GDM1 (cell line): ENCODE measurements at regions not wholly inside any gene's neighbourhood (a gene's known extent, or its start where the extent isn't known, plus 50 kb on each side); places are given as distances from the start of the nearest gene placed in this dataset.
"Not testable (repeated sequence)": the region's sequence is repeated elsewhere in the genome, so short reads cannot be mapped to it uniquely, and the experiment has no call there.

Source experiments
- DNase-seq: peaks from one replicate; lab custom pipeline; 2025; lab: John Stamatoyannopoulos, UW

- DNase-seq, result no peak
Observed at GRCh38 chr1:69077633-69078032, 490.1 kb upstream of the LRRC7 start.

- no peak for DNase-seq
Observed at GRCh38 chr1:69081668-69082067, 486.1 kb upstream of the LRRC7 start.

- DNase-seq, result no peak
Observed at GRCh38 chr1:69082312-69082711, 485.4 kb upstream of the LRRC7 start.

DNA sequence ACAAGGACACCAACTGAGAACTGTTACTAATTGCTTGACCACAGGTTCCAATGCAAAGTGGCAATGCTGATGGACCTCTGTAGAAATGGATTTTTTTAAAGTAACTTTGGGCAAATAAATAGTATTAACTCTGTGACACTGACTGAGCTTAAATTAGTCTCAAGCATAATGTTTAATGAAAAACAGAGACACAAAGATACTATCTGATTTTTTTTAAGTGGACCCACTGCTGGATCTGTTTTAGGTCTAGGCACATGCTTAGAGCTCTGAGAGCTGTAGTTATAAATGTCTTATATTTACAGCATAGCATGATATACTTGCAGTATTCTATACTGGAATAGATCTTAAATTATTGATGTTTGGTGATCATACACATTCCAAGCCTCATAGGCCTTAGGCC is 481.6 kb upstream of the LRRC7 start:
- DNase-seq, result no peak

GRCh38 chr1:69088571-69088970 is 479.2 kb upstream of the LRRC7 start:
- DNase-seq, result no peak

GRCh38 chr1:69090170-69090569 is 477.6 kb upstream of the LRRC7 start:
- no peak for DNase-seq

- no peak for DNase-seq
Observed at GRCh38 chr1:69090752-69091151, 477.0 kb upstream of the LRRC7 start.

DNA sequence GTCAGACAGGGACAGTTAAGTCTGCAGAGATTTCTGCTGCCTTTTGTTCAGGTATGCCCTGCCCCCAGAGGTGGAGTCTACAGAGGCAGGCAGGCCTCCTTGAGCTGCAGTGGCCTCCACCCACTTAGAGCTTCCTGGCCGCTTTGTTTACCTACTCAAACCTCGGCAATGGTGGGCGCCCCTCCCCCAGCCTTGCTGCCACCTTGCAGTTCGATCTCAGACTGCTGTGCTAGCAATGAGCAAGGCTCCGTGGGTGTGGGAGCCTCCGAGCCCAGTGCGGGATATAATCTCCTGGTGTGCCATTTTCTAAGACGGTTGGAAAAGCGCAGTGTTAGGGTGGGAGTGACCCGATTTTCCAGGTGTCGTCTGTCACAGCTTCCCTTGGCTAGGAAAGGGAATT is 465.7 kb upstream of the LRRC7 start:
- not testable (repeated sequence) for DNase-seq

DNA sequence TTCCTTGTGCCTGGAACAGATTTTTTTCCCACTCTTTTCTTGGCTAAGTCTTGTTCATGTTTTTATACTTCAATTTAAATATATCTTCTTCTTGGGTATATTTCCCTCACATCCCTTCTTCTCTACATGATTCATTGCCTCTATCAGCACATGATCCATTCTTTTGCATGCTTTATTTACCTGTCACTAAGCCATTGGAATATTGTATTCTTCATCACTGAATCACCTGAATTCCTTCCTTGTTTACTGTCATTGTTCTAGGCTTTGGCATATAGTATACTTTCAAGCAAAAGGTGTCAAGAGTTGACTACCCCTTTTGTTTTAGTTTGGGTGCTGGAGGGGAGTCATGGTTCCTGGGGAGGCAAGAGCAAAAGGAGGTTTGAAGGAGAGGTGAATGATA is 464.5 kb upstream of the LRRC7 start:
- DNase-seq, result no peak

- no peak for DNase-seq
Observed at GRCh38 chr1:69103705-69104385, 463.9 kb upstream of the LRRC7 start.

- no peak for DNase-seq
Observed at GRCh38 chr1:69104894-69105293, 462.8 kb upstream of the LRRC7 start.

DNA sequence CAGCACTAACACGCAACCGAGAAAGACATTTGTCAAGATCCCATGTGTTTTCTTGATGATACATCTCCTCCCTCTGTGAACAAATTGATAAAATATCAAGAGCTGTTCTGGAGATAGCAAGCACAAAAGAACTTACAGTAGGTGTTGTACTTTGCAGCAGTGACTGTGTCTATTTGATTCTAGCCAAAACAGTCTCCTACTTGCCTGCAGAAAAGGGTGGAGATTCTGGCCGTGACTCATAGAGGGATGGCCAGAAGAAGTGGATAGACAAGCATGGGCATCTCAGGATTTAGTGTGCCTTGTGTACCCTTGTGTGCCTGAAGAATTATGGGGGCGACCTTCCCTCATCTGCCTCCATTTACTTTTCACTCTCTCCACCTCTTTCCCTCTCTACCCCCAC is 458.4 kb upstream of the LRRC7 start:
- no peak for DNase-seq

DNA sequence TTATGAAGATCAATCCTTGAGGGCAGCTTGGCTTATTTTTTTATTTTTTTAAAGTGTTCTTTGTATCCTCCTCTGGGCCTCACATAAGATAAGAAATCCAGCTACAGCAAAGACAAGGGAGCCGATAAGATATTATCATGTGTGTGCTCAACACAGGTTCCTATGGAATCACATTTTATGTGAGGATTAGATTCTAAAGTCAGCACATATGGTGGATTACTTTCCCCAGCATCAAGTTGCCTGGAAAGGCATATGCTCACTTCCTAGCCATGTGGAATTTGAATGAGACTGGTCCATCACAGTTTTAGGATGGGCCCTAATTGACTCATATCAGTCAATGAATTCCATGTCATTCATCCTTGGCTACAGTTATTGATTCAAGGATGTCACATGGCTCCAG is 456.9 kb upstream of the LRRC7 start:
- no peak for DNase-seq

GRCh38 chr1:69120126-69120741 is 447.5 kb upstream of the LRRC7 start:
- DNase-seq, result not testable (repeated sequence)

DNA sequence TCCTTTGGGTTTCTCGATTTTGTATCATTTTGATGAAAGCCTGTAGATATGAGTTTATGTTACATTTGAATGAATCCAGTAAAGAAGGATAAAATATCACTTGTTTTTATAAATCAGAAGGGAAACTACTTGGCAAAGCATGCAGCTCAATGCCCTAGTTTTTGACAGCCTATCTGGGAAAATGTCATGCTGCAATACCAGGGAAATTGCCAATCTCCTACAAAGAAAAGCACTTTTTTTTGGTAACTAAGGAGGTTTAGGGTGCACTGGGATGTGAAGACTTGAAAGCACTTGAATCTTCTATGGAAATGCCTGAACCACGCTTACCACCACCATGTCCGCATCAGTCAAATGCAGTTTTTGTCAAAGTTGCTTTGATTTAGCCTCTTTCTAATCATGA is 446.9 kb upstream of the LRRC7 start:
- DNase-seq, result no peak

DNA sequence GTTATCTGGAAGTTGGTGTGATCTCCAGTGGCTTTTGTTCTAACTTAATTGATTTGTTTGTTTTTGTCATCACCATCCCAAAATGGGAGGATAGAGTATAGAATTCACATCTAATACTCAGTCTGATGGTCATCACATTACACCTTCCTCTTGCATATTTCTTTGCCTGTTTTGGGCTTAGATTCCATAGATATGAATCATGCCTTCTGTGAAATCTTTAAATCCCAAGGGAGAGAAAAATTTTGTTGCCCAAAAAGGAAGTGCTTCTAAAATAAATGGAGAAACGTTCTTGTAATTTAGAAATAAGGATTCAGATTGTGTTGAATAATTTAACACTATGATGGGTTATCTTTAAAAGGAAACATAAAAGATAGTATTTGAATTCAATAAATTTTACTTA is 446.0 kb upstream of the LRRC7 start:
- DNase-seq, result no peak

DNA sequence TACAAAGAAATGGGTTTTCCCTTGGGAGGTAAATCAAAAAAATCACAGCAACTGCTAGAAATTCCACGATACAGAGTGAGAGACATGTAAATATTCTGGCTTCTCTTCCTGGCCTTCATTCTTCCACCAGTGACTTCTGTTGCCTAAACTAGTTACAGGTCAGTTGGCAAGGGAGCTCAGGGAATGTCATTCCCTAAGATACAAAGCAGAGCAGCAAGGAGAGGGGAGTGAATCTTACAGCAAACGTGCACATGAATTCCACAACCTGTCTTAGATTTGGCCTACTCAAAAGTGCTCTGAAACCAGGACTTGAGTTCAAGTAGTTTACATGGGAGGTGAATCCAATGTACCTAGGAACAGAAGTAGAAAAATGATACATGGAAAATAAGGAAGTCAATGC is 445.3 kb upstream of the LRRC7 start:
- DNase-seq, result no peak

DNA sequence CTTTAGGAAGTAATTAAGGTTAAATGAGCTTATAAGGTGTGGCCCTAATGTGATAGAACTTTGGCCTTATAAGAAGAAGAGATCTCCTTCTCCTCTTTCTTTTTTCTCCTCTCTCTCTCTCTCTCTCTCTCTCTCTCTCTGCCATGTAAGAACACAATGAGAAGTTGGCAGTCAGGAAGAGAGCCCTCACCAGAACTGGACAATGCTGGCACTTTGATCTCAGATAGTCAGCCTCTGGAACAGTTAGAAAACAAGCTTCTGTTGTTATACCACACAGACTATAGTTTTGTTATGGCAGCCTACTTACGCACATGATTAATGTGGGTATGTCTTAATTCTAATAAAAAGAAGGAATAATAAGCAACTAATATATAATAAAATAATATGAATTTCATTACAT is 444.2 kb upstream of the LRRC7 start:
- DNase-seq, result no peak

DNA sequence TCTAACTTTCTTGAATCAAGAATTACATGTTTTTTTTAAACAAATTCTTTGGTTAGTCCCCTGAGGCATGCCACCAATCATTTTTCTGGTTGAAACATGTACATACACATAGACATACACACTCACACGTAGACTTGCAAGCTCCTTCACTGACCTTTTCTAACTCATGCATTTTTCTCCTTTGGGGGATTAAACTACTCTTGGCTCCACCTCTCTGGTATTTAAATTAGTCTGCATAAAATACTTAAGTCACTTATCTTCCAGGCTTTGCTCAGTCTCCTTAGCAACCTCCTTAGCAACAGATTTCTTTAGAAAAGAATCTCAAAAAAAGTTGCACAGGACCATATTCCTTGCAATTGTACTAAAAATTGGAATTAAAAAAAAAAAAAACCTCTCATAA is 440.9 kb upstream of the LRRC7 start:
- no peak for DNase-seq

DNA sequence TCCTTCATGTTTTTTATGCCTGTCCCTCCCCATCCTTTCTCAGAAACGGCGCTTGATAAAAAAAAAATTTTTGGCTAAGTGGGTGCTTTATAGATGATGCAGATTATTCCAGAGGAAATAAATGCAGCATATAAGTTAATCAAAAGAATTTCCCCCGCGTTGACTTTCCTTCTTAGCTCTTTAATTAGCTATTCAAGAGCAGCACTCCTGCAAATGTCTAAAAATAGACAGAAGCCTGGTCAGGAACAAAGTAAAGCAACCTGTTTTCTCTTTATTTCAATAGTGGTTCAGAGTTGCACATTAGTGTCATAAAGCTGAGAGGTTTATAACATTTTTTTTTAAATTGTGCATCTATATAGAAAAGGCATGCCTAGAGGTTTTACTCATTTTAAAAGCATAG is 439.5 kb upstream of the LRRC7 start:
- DNase-seq, result no peak

GRCh38 chr1:69129538-69129937 is 438.2 kb upstream of the LRRC7 start:
- no peak for DNase-seq

- DNase-seq, result no peak
Observed at GRCh38 chr1:69138172-69138571, 429.6 kb upstream of the LRRC7 start.

DNA sequence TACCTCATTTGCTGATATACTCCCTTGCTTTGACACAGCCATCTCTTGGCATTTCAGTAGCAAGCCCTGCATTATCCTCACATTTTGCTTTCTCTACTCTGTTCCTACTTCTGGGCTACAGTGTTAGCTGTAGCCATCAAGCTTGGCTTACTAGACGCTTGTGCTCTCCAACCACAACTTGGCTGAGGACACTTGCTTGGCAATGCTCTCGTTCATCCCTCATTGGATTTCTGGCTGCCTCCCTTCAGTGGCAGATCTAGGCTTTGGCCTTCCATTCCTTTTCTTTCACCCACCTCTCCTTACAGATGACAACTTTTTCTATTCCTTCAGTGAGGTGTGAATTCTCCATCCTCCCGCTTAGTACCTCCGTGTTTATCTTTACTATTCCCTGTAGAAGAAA is 428.7 kb upstream of the LRRC7 start:
- no peak for DNase-seq

GRCh38 chr1:69146303-69146702 is 421.4 kb upstream of the LRRC7 start:
- no peak for DNase-seq
